ENCODE measurements at regions not wholly inside any gene's neighbourhood (a gene's known extent, or its start where the extent isn't known, plus 50 kb on each side); places are given as distances from the start of the nearest gene placed in this dataset.

DNA sequence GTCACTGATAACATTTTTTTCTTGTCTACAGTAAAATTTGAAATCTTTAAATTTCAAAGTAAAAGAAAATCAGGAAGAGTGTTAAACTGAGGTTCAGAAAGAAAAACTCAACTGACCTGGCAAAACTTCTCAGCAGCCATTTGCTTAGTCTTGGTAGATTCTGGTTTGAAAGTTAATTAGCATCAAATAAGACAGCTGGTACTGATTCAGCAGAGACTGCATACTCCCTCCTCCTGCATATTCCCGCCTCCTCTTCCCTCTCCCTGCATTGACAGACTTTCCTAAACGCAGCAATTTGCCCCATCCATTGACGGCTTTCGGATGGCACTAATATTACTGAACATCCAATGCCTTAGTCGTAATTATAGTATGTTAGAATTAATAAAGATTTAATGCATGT is 520.8 kb downstream of the FLRT2 start:
- H3K27me3 ChIP-seq (ENCODE audit: control insufficient read depth, insufficient read depth, low read length): no peaks in the 10 kb centered on the region
- no peak overlapping the region for H4K8ac ChIP-seq (ENCODE audit: low read depth in 2 of 2, low read length in 2 of 2)
- ChIA-PET CTCF (no interaction called here), POLR2A (ENCODE audit: unreplicated experiment) (no interaction called here)
- no peak for TF ChIP-seq CEBPB (IDR thresholded peaks at IDR 0.05; ENCODE audit: low read depth, low read length)
- no peak for TF ChIP-seq RCOR1 (IDR thresholded peaks at IDR 0.05; ENCODE audit: insufficient replicate concordance, low read length)
- no peak for TF ChIP-seq MAZ (IDR thresholded peaks at IDR 0.05; ENCODE audit: borderline replicate concordance, low read depth, low read length)
- TF ChIP-seq MXI1 (IDR thresholded peaks at IDR 0.05; ENCODE audit: borderline replicate concordance, low read depth, low read length): no peak
- TF ChIP-seq, protein P1, sequence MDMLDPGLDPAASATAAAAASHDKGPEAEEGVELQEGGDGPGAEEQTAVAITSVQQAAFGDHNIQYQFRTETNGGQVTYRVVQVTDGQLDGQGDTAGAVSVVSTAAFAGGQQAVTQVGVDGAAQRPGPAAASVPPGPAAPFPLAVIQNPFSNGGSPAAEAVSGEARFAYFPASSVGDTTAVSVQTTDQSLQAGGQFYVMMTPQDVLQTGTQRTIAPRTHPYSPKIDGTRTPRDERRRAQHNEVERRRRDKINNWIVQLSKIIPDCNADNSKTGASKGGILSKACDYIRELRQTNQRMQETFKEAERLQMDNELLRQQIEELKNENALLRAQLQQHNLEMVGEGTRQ (IDR thresholded peaks at IDR 0.05; ENCODE audit: low read depth, low read length): no peak
- no peak for TF ChIP-seq CHD1 (IDR thresholded peaks at IDR 0.05; ENCODE audit: low read depth, low read length)
- no peak for TF ChIP-seq RFX5 (IDR thresholded peaks at IDR 0.05; ENCODE audit: low read depth, low read length)
- no peak for TF ChIP-seq FOS (IDR thresholded peaks at IDR 0.05; ENCODE audit: low read depth, low read length)
- TF ChIP-seq RAD21 (IDR thresholded peaks at IDR 0.05; ENCODE audit: low read length): no peak
- no peak overlapping the region for H3K23ac ChIP-seq (ENCODE audit: low read depth, low read length)
- no peaks in the 10 kb centered on the region for H3K79me1 ChIP-seq (ENCODE audit: low read depth in 1 of 2, low read length in 2 of 2)
- H3K14ac ChIP-seq (replicated peaks; ENCODE audit: low read depth, low read length): no peak overlapping the region
- H3K9me3 ChIP-seq (ENCODE audit: control insufficient read depth, insufficient read depth, low read length): no peaks in the 10 kb centered on the region
- H3K4me3 ChIP-seq (ENCODE audit: insufficient read depth, low read depth, low read length): no peak overlapping the region
- H3K36me3 ChIP-seq (ENCODE audit: control insufficient read depth, insufficient read depth, low read length): no peaks in the 10 kb centered on the region
- H4K5ac ChIP-seq (ENCODE audit: low read depth, low read length): no peak overlapping the region
- no peak for ATAC-seq (ENCODE audit: low read depth)
- H2BK5ac ChIP-seq (ENCODE audit: low read depth, low read length, poor library complexity, severe bottlenecking): no peak overlapping the region
- WGBS, 2 experiments (ENCODE audit: extremely low coverage in 2 of 2, insufficient read length in 1 of 2): no CpG with 5 or more reads among the region's 5 CpGs
- no TSS peak for BruUV-seq (replicated peaks)
- no peak overlapping the region for H4K91ac ChIP-seq (ENCODE audit: insufficient read depth, low read depth, low read length)
- H3K18ac ChIP-seq (ENCODE audit: low read depth, low read length): no peak overlapping the region
- no peak overlapping the region for H3K4ac ChIP-seq (ENCODE audit: low read depth, low read length)
- no peak overlapping the region for H3K4me2 ChIP-seq (ENCODE audit: low read depth, low read length)
- no peak overlapping the region for H3K56ac ChIP-seq (ENCODE audit: extremely low read depth, insufficient read depth, low read length)
- no peaks in the 10 kb centered on the region for H3K4me1 ChIP-seq (ENCODE audit: control insufficient read depth, insufficient read depth, low read length)
- H2AFZ ChIP-seq (replicated peaks; ENCODE audit: low read length, poor library complexity): no peak overlapping the region
- no peak overlapping the region for H3K27ac ChIP-seq (ENCODE audit: insufficient read depth, low read length)
- DNase-seq: no peak
- H2BK20ac ChIP-seq (ENCODE audit: low read depth, low read length): no peak overlapping the region
- H2BK15ac ChIP-seq (ENCODE audit: low read depth, low read length): no peak overlapping the region
- H4K20me1 ChIP-seq (ENCODE audit: insufficient read depth, low read length): no peaks in the 10 kb centered on the region
- no peak overlapping the region for H2BK120ac ChIP-seq (ENCODE audit: low read depth, low read length)
- H2AK9ac ChIP-seq (replicated peaks; ENCODE audit: low read depth, low read length, poor library complexity): no peak overlapping the region
- H2AK5ac ChIP-seq (ENCODE audit: low read depth, low read length): no peak overlapping the region
- in situ Hi-C loops (cut with MboI; ENCODE audit: low sequenced_read_pairs): no loop called here
- no peak overlapping the region for H3K9ac ChIP-seq (ENCODE audit: low read depth, low read length)
- intact Hi-C loops (cut with micrococcal nuclease): loop anchor here (1.0 to 10.0 kb wide), 3 partner anchors 15 to 1844 kb away; no protein-coding TSS in a partner anchor
- dilution Hi-C loops (cut with HindIII; ENCODE audit: low sequenced_read_pairs, unreplicated experiment): no loop called here
- H3K9me1 ChIP-seq (ENCODE audit: insufficient read depth, low read length): no peaks in the 10 kb centered on the region

All from IMR-90 (cell line).